WI38 (cell line): ENCODE measurements at regions not wholly inside any gene's neighbourhood (a gene's known extent, or its start where the extent isn't known, plus 50 kb on each side); places are given as distances from the start of the nearest gene placed in this dataset.

Experiments
- H3K4me3 ChIP-seq: 2 replicates; pipeline ENCODE4 v1.5.1; 2011; ENCODE audit warnings: low read depth, mild to moderate bottlenecking, control low read depth, low read length
- CTCF ChIP-seq: IDR thresholded peaks from 2 replicates; pipeline ENCODE4 v1.5.1; 2012; ENCODE audit warnings: low read depth, mild to moderate bottlenecking, control low read depth, low read length

- H3K4me3 ChIP-seq, result no peak overlapping the region
- TF ChIP-seq CTCF, result no peak
These were observed 147.1 kb downstream of the PRL start for GRCh38 chr6:22149501-22150367.

GRCh38 chr6:22150368-22151035 lies 146.3 kb downstream of the PRL start:
- TF ChIP-seq CTCF, result no peak
- H3K4me3 ChIP-seq, result no peak overlapping the region

GRCh38 chr6:22151892-22152291 lies 144.9 kb downstream of the PRL start:
- TF ChIP-seq CTCF, result no peak

GRCh38 chr6:22152841-22153240 lies 144.0 kb downstream of the PRL start:
- no peak for TF ChIP-seq CTCF
- H3K4me3 ChIP-seq, result no peak overlapping the region

More at GRCh38 chr6:22151892-22152291, 144.9 kb downstream of the PRL start:
- H3K4me3 ChIP-seq, result no peak overlapping the region

GRCh38 chr6:22153384-22154158 lies 143.3 kb downstream of the PRL start:
- no peak for TF ChIP-seq CTCF
- no peak overlapping the region for H3K4me3 ChIP-seq

- no peak overlapping the region for H3K4me3 ChIP-seq
- no peak for TF ChIP-seq CTCF
These were observed 141.3 kb downstream of the PRL start for GRCh38 chr6:22155551-22155950.
